KMS-11 (cell line): ENCODE measurements at regions not wholly inside any gene's neighbourhood (a gene's known extent, or its start where the extent isn't known, plus 50 kb on each side); places are given as distances from the start of the nearest gene placed in this dataset.
"Not testable (repeated sequence)": the region's sequence is repeated elsewhere in the genome, so short reads cannot be mapped to it uniquely, and the experiment has no call there.

ENCODE experiments used
- H2AFZ ChIP-seq: fragments of 200-600 bp; sonication (generic); 2 replicates; pipeline ENCODE4 v1.6.1; 2016; ENCODE audit warnings: antibody characterized with exemption, mixed run types, low read depth
- H3K27ac ChIP-seq: fragments of 200-600 bp; sonication (generic); 2 replicates; pipeline ENCODE4 v1.6.1; 2016; ENCODE audit warnings: mild to moderate bottlenecking, mixed run types
- H3K27me3 ChIP-seq: fragments of 200-600 bp; sonication (generic); 2 replicates; pipeline ENCODE4 v1.6.1; 2017; ENCODE audit warnings: mild to moderate bottlenecking, low read depth, mixed run types, moderate library complexity; ENCODE audit not compliant: insufficient read depth
- H3K36me3 ChIP-seq: fragments of 200-600 bp; sonication (generic); 2 replicates; pipeline ENCODE4 v1.6.1; 2017; ENCODE audit warnings: mild to moderate bottlenecking, mixed run types; ENCODE audit not compliant: insufficient read depth
- H3K4me1 ChIP-seq: fragments of 200-600 bp; sonication (generic); 2 replicates; pipeline ENCODE4 v1.6.1; 2016; ENCODE audit warnings: mild to moderate bottlenecking, low read depth, mixed run types; ENCODE audit not compliant: poor library complexity, severe bottlenecking
- H3K4me2 ChIP-seq: fragments of 200-600 bp; sonication (generic); 2 replicates; pipeline ENCODE4 v1.7.0; 2016; ENCODE audit warnings: mild to moderate bottlenecking, mixed run types
- H3K4me3 ChIP-seq: fragments of 200-600 bp; sonication (generic); IDR thresholded peaks from 2 replicates; pipeline ENCODE4 v1.6.1; 2017; ENCODE audit warnings: low read depth, low read length, mixed read lengths; ENCODE audit not compliant: insufficient read depth
- H3K79me2 ChIP-seq: fragments of 200-600 bp; sonication (generic); 2 replicates; pipeline ENCODE4 v1.6.1; 2016; ENCODE audit warnings: low read depth, mixed run types; ENCODE audit not compliant: insufficient read depth
- H3K9ac ChIP-seq: fragments of 200-600 bp; sonication (generic); 2 replicates; pipeline ENCODE4 v1.6.1; 2016; ENCODE audit warnings: mild to moderate bottlenecking, mixed run types
- H4K20me1 ChIP-seq: fragments of 200-600 bp; sonication (generic); 2 replicates; pipeline ENCODE4 v1.6.1; 2016; ENCODE audit warnings: mild to moderate bottlenecking, mixed run types; ENCODE audit not compliant: insufficient read depth
- CTCF ChIP-seq: fragments of 200-600 bp; sonication (generic); conservative IDR thresholded peaks from 2 replicates; pipeline ENCODE4 v1.6.1; 2017; ENCODE audit warnings: low read depth, mild to moderate bottlenecking, antibody characterized with exemption, low read length, moderate library complexity, mixed read lengths

- Histone ChIP-seq H3K4me1 (peaks cover 9% of the 10 kb centered on the region), H3K27me3 (peaks cover 22% of the 10 kb centered on the region; the same call in 1 of the 2 replicates), H3K79me2 (no peaks in the 10 kb centered on the region), H3K4me2 (no peak overlapping the region), H3K36me3 (no peaks in the 10 kb centered on the region), H2AFZ (no peak overlapping the region), H3K4me3 (no peak overlapping the region), H4K20me1 (no peaks in the 10 kb centered on the region), H3K9ac (no peak overlapping the region), H3K27ac (no peak overlapping the region)
- no peak for TF ChIP-seq CTCF
Observed at GRCh38 chr1:866095-866494, 57.6 kb upstream of the SAMD11 start.

GRCh38 chr1:866631-867299 lies 57.0 kb upstream of the SAMD11 start:
- not testable (repeated sequence) for H4K20me1 ChIP-seq, H3K4me3 ChIP-seq, H3K27ac ChIP-seq, H3K4me2 ChIP-seq, H3K36me3 ChIP-seq, H3K79me2 ChIP-seq, H3K4me1 ChIP-seq, H2AFZ ChIP-seq, H3K9ac ChIP-seq
- H3K27me3 ChIP-seq, result peaks cover 22% of the 10 kb centered on the region; the same call in 1 of the 2 replicates

- not testable (repeated sequence) for H3K4me3 ChIP-seq, H3K9ac ChIP-seq, H4K20me1 ChIP-seq, H2AFZ ChIP-seq, H3K4me1 ChIP-seq, H3K4me2 ChIP-seq, H3K79me2 ChIP-seq, H3K36me3 ChIP-seq, H3K27ac ChIP-seq
- H3K27me3 ChIP-seq, result peaks cover 22% of the 10 kb centered on the region; the same call in 1 of the 2 replicates
Observed at GRCh38 chr1:867550-867949, 56.2 kb upstream of the SAMD11 start.

GRCh38 chr1:869499-870244 lies 54.1 kb upstream of the SAMD11 start:
- no peak overlapping the region for H3K27ac ChIP-seq
- peaks cover 13% of the 10 kb centered on the region; the same call in 1 of the 2 replicates for H3K27me3 ChIP-seq
- peaks cover 9% of the 10 kb centered on the region for H3K4me1 ChIP-seq
- no peaks in the 10 kb centered on the region for H4K20me1 ChIP-seq
- no peaks in the 10 kb centered on the region for H3K79me2 ChIP-seq
- no peaks in the 10 kb centered on the region for H3K36me3 ChIP-seq
- peak overlapping the region; percentile 84 for H2AFZ ChIP-seq
- peak overlapping the region; percentile 22 for H3K4me2 ChIP-seq
- H3K4me3 ChIP-seq, result no peak overlapping the region
- H3K9ac ChIP-seq, result no peak overlapping the region
- TF ChIP-seq CTCF, result peak; percentile 83
